ENCODE measurements at regions not wholly inside any gene's neighbourhood (a gene's known extent, or its start where the extent isn't known, plus 50 kb on each side); places are given as distances from the start of the nearest gene placed in this dataset.

GRCh38 chr2:65915273-65915672 is 482.9 kb upstream of the SPRED2 start:
- TF ChIP-seq EP300 (IDR thresholded peaks at IDR 0.05) (no peak), CTCF (IDR thresholded peaks at IDR 0.05) (no peak), POLR2A (IDR thresholded peaks at IDR 0.05) (no peak)

Data from suprapubic skin (tissue), 3 donors.